WERI-Rb-1 (cell line): ENCODE measurements at regions not wholly inside any gene's neighbourhood (a gene's known extent, or its start where the extent isn't known, plus 50 kb on each side); places are given as distances from the start of the nearest gene placed in this dataset.

ENCODE experiments used
- DNase-seq: peaks from one replicate; pipeline ENCODE4 v3.0.0-alpha.2; 2020
- H3K27ac ChIP-seq: fragments of 250-450 bp; sonication (Bioruptor Pico); 2 replicates; pipeline ENCODE4 v1.5.1; 2020; ENCODE audit warnings: mild to moderate bottlenecking, moderate library complexity
- H3K27me3 ChIP-seq: fragments of 250-450 bp; sonication (Bioruptor Pico); 2 replicates; pipeline ENCODE4 v1.5.1; 2021; ENCODE audit warnings: mild to moderate bottlenecking, low read depth, moderate library complexity; ENCODE audit not compliant: insufficient read depth, severe bottlenecking
- H3K36me3 ChIP-seq: fragments of 250-450 bp; sonication (Bioruptor Pico); 2 replicates; pipeline ENCODE4 v1.5.1; 2020; ENCODE audit warnings: mild to moderate bottlenecking, moderate library complexity
- H3K4me3 ChIP-seq: 2 replicates; pipeline ENCODE4 v1.5.1; 2011; ENCODE audit warnings: low read depth, mild to moderate bottlenecking, control low read depth, low read length
- H3K9me3 ChIP-seq: fragments of 250-450 bp; sonication (Bioruptor Pico); 2 replicates; pipeline ENCODE4 v1.5.1; 2021; ENCODE audit warnings: mild to moderate bottlenecking, moderate library complexity; ENCODE audit not compliant: severe bottlenecking
- TF ChIP-seq, protein P1 (sequence below): IDR thresholded peaks from 2 replicates; pipeline ENCODE4 v1.5.1; 2011; ENCODE audit warnings: low read depth, mild to moderate bottlenecking, control low read depth, inconsistent platforms, low read length

DNA sequence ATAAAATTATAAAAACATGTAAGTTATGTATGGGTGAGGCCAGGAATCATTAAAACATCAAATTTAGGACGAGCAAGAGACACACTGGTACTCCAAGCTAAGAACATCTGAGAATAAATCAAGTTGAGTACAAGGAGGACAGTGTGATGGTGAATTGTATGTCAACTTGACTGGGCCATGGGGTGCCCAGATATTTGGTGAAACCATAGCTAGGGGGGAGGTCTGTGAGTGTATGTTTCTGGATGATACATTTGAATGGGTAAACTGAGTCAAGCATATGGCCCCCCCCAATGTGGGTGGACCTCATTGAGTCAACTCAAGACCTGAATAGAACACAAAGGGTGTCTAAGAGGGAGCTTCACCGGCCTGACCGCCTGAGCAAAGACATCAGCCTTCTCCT is 115.3 kb upstream of the BCOR start:
- Histone ChIP-seq H3K36me3 (no peaks in the 10 kb centered on the region), H3K27me3 (peaks cover 7% of the 10 kb centered on the region), H3K27ac (no peak overlapping the region), H3K9me3 (peaks cover 4% of the 10 kb centered on the region), H3K4me3 (no peak overlapping the region)
- no peak for DNase-seq
- TF ChIP-seq, protein P1, sequence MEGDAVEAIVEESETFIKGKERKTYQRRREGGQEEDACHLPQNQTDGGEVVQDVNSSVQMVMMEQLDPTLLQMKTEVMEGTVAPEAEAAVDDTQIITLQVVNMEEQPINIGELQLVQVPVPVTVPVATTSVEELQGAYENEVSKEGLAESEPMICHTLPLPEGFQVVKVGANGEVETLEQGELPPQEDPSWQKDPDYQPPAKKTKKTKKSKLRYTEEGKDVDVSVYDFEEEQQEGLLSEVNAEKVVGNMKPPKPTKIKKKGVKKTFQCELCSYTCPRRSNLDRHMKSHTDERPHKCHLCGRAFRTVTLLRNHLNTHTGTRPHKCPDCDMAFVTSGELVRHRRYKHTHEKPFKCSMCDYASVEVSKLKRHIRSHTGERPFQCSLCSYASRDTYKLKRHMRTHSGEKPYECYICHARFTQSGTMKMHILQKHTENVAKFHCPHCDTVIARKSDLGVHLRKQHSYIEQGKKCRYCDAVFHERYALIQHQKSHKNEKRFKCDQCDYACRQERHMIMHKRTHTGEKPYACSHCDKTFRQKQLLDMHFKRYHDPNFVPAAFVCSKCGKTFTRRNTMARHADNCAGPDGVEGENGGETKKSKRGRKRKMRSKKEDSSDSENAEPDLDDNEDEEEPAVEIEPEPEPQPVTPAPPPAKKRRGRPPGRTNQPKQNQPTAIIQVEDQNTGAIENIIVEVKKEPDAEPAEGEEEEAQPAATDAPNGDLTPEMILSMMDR, result no peak

DNA sequence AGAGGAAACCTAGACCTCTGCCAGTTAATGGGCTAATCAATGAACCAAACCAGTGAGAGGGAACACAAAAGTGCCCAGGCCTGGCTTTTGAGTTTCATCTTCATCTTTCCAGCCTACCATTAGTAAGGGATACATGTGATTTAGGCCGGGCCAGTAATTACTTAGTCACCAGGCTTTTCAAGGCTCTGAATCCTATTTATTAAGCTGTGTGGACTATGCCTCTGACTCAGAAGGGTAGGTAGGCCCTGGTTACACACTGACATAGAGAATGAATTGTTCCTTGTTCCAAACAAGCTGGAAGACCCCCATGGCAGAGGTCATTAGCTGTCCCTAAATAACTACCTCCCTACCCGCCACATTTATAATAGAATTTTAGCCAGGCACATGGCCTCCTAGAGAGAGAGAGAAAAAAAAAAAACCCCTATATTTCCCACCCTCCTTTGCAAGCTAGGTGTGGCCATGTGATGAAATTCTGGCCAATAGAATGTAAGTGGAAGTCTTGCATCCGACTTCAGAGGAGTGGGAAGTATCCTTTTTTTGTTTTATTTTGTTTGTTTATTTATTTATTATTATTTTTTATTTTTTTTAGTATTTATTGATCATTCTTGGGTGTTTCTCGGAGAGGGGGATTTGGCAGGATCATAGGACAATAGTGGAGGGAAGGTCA is 112.3 kb upstream of the BCOR start:
- DNase-seq, result no peak
- TF ChIP-seq, protein P1, result no peak
- no peak overlapping the region for H3K4me3 ChIP-seq

DNA sequence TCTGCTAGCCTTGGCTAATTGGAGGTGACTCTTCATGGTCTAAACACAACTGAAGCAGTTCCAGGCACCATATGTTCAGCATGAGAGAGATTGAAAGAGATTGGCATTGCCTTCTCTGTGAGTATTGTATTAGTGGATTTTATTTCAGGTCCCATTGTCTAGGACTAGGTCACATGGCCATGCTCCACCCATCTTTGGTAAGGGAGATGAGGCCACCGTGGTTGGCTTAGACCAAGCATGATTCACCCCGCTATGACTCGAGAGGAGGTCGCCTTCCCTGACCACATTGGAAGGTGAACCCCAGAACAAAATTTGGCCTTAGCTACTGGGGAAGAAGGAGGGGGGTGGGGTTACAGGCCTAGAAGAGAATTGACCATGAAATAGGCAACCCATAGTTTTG is 109.9 kb upstream of the BCOR start:
- no peak for DNase-seq
- TF ChIP-seq, protein P1, result no peak
- Histone ChIP-seq H3K4me3 (no peak overlapping the region), H3K36me3 (no peaks in the 10 kb centered on the region), H3K9me3 (peaks cover 4% of the 10 kb centered on the region), H3K27ac (no peak overlapping the region), H3K27me3 (peaks cover 10% of the 10 kb centered on the region)

More for the DNA sequence above, 112.3 kb upstream of the BCOR start:
- H3K27ac ChIP-seq, result no peak overlapping the region
- peaks cover 7% of the 10 kb centered on the region for H3K27me3 ChIP-seq
- H3K36me3 ChIP-seq, result no peaks in the 10 kb centered on the region
- H3K9me3 ChIP-seq, result peaks cover 4% of the 10 kb centered on the region

DNA sequence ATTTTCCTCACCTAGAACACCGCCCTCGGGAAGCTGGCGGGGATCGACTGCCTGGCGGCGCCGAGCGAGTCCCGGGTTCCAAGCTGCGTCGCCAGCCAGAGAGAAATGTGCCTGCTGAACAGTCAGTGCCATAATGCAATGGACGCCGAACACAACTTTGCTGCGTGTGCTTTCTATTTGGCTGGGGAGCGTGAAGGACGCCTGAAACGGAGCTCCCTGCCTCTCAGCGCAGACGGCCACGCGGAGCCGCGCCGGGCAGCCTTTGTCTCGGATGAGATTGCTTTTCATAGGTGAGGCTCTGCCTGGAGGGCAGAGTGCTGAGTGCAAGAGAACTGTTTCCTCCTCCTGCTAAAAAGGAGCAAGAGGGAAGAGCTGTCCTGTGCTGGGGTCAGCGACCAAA is 107.7 kb upstream of the BCOR start:
- Histone ChIP-seq H3K4me3 (no peak overlapping the region), H3K36me3 (no peaks in the 10 kb centered on the region), H3K27ac (no peak overlapping the region), H3K9me3 (no peaks in the 10 kb centered on the region), H3K27me3 (peaks cover 16% of the 10 kb centered on the region)
- TF ChIP-seq, protein P1, result no peak
- DNase-seq, result no peak

DNA sequence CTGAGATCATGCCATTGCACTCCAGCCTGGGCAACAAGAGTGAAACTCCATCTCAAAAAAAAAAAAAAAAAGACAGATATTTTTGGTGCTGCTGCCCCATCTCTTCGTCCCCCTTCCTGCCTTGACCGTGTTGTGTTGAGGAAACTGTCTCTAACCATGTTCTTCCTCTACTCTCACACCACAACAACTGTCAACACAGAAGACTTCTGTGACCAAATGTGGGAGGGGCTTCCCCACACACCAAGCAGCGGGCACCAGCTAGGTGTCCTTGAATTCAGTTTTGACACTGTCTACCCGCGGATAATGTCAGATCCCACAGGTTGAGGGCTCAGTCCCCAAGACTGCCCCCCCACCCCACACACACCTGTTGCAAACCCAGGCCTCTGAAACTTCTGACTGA is 104.7 kb upstream of the BCOR start:
- peaks cover 18% of the 10 kb centered on the region for H3K27me3 ChIP-seq
- no peaks in the 10 kb centered on the region for H3K9me3 ChIP-seq
- TF ChIP-seq, protein P1, result no peak
- no peak overlapping the region for H3K4me3 ChIP-seq
- no peaks in the 10 kb centered on the region for H3K36me3 ChIP-seq
- no peak for DNase-seq
- H3K27ac ChIP-seq, result no peak overlapping the region

DNA sequence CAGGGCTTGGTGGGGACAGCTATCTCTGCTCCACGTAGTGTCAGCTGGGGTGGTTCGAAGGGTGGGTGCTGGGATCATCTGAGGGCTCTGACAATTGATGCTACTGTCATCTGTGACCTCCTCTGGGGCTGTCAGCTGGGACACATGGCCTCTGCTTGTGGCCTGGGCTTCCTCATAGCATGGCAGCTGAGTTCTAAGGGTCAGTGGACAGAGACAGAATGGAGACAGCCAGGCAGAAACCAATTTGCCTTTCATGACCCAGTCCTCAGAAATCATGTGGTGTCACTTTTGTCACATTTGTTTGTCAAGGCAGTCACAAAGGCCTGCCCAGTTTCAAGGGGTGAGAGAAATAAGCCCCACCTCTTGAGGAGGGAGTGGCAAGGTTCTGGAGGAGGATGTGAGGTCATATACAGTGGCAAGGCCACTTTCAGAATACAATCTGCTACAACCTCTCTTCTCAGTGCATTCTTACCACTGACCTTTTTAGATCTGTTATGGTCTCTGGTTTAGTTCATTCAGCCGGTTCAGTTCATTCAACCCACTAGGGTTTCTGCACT is 103.6 kb upstream of the BCOR start:
- TF ChIP-seq, protein P1, result no peak
- no peaks in the 10 kb centered on the region for H3K36me3 ChIP-seq
- DNase-seq, result no peak
- H3K9me3 ChIP-seq, result no peaks in the 10 kb centered on the region
- peaks cover 18% of the 10 kb centered on the region for H3K27me3 ChIP-seq
- H3K4me3 ChIP-seq, result no peak overlapping the region
- no peak overlapping the region for H3K27ac ChIP-seq
